ENCODE measurements at regions not wholly inside any gene's neighbourhood (a gene's known extent, or its start where the extent isn't known, plus 50 kb on each side); places are given as distances from the start of the nearest gene placed in this dataset.

DNA sequence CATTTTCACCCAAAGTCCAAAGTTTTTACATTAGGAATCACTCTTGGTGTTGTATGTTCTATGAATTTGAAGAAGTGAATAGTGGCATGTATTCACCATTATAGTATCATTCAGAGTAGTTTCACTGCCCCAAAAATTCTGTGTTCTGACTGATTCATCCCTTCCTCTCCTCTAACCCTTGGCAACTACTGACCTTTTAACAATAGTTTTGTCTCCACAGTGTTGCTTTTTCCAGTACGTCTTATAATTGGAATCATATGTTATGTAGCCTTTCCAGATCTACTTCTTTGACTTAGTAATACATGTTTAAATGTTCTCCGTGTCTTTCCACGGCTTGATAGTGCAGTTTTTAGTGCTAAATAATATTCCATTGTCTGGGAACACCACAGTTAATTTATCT lies 379.0 kb upstream of the SGO1 start:
- TF ChIP-seq POLR2A (IDR thresholded peaks at IDR 0.05; ENCODE audit: extremely low read depth, insufficient read length) (no peak), MYC (IDR thresholded peaks at IDR 0.05; ENCODE audit: low read depth, low read length) (no peak)
- TF ChIP-seq, protein P1, sequence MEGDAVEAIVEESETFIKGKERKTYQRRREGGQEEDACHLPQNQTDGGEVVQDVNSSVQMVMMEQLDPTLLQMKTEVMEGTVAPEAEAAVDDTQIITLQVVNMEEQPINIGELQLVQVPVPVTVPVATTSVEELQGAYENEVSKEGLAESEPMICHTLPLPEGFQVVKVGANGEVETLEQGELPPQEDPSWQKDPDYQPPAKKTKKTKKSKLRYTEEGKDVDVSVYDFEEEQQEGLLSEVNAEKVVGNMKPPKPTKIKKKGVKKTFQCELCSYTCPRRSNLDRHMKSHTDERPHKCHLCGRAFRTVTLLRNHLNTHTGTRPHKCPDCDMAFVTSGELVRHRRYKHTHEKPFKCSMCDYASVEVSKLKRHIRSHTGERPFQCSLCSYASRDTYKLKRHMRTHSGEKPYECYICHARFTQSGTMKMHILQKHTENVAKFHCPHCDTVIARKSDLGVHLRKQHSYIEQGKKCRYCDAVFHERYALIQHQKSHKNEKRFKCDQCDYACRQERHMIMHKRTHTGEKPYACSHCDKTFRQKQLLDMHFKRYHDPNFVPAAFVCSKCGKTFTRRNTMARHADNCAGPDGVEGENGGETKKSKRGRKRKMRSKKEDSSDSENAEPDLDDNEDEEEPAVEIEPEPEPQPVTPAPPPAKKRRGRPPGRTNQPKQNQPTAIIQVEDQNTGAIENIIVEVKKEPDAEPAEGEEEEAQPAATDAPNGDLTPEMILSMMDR (IDR thresholded peaks at IDR 0.05; ENCODE audit: low read depth, low read length) = no peak
- TF ChIP-seq, protein P2, sequence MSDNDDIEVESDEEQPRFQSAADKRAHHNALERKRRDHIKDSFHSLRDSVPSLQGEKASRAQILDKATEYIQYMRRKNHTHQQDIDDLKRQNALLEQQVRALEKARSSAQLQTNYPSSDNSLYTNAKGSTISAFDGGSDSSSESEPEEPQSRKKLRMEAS (IDR thresholded peaks at IDR 0.05; ENCODE audit: low read depth, low read length) = no peak

Data from NB4 (cell line).